ENCODE measurements at regions not wholly inside any gene's neighbourhood (a gene's known extent, or its start where the extent isn't known, plus 50 kb on each side); places are given as distances from the start of the nearest gene placed in this dataset.
"Not testable (repeated sequence)": the region's sequence is repeated elsewhere in the genome, so short reads cannot be mapped to it uniquely, and the experiment has no call there.

GRCh38 chr1:83505148-83505547, 493.8 kb downstream of the TTLL7 start:
- DNase-seq = no peak

DNA sequence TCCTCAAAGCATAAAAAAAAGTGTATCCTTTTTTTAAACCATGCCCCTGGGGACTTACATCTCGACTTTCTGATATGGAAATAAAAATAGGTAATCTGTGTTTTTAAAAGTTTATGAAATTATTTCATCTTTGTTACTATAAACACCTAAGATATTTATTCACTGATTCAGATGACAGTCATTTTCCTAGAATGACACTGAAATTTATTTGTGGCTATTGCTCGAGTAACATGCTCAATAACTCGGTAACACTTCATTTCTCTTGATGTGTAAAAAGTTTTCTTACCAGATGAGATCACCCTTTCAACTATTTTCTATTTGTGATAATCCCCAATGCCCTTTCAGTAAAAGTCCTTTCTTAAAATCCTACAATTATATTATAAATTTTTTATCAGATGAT, 495.8 kb downstream of the TTLL7 start:
- DNase-seq = no peak

DNA sequence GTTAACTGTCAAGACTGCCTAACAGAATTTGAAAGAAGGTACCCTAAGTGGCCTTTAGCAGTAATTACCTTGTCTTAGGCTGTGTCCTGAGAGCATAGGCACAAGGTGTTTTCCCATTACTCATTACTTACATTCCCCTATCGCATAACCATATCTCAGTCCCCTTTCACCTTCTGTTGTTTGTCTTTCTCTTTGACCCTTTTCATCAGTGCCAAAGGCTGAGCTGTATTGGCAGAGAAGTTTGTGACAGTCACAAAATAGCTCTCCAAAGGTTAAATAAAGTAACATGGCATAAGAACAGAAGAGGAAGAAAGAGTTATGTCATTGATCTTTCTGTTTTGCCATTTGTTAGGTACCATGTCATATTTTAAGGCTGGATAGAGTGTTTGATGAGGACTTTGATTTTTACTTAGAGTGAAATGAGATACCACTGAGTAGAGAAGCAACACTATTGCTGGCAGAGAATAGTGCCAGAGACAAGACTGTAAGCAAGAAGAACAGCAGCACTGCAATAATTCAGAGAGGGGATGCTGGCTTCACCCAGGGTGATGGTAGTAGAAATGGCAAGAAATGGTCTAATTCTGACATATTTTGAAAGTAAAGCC, 497.8 kb downstream of the TTLL7 start:
- no peak for DNase-seq

DNA sequence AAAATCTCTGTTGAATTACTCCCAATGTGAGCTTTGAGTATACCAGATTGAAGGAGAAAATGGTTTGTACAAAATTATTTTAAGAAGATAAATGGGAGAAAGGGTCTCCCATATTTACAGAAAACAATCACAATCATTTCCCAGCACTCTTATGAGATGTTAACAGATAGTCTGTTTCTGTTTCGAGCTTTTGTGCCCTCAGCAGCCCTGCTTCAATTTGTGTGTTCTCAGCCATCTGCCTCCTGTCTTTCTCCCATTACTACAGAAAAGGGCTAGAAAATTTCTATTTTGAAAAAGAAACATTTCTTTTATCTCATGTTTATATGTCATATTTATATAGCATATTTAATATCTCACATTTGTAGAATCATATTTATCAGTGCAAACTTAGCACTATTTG, 498.4 kb downstream of the TTLL7 start:
- DNase-seq = no peak

GRCh38 chr1:83499998-83500397, 498.9 kb downstream of the TTLL7 start:
- no peak for DNase-seq

DNA sequence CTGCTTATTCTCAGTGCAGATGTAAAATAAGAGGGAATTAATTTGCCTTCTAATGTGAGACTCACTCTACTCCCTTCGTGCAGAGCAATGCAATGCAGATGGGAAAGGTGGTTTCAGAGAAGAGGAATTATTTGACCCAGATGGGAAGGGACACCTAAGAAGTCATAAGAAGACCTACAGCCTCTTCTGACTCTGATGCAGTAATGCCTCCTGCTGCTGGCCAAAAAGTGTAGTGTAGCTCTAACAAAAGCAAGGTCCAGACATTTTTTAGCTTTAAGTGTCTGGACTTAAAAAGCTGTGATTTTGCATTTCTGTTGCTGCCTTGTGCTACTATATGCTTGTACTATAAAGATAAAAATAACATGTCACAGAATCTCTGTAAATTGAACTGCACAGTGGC, 501.4 kb downstream of the TTLL7 start:
- DNase-seq = no peak

DNA sequence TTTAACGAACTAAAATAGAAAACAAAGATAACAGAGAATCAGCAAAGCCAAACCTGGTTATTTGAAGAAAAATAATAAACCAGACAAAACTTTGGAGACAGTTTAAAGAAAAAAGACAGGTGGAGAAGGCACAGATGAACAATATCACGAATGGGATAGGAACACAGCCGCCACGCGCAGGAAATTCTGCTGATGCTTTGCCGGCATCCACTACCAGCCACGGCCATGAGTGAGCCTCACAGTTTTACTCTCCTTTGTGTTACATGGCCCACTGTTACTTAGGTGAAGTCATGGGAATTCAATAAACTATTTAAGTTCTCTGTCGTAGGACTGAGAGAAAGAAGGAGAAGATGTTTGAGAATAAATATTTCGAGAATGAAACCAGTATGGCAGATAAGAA, 503.4 kb downstream of the TTLL7 start:
- no peak for DNase-seq

- no peak for DNase-seq
Observed at GRCh38 chr1:83493633-83494032, 505.3 kb downstream of the TTLL7 start.

DNA sequence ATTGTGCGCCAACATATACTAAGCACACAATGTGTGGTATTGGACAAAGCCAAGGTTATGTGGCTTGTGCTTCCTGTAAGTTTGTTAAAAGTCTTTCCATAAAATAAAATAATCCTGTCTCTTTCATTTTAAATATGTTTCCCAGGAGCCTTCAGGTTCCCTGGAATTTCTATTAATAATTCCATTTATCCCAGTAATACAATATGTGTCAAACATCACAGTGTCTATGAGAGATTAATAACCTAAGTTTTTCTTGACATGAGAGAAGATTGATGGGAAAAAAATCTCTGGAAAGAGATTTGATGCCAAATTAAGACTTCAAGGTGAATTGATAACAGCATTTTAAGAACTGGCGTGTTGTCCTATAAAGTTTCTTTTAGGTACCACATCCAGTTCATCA, 507.0 kb downstream of the TTLL7 start:
- no peak for DNase-seq

GRCh38 chr1:83490988-83491387, 507.9 kb downstream of the TTLL7 start:
- DNase-seq = no peak

GRCh38 chr1:83488105-83488504, 510.8 kb downstream of the TTLL7 start:
- not testable (repeated sequence) for DNase-seq

DNA sequence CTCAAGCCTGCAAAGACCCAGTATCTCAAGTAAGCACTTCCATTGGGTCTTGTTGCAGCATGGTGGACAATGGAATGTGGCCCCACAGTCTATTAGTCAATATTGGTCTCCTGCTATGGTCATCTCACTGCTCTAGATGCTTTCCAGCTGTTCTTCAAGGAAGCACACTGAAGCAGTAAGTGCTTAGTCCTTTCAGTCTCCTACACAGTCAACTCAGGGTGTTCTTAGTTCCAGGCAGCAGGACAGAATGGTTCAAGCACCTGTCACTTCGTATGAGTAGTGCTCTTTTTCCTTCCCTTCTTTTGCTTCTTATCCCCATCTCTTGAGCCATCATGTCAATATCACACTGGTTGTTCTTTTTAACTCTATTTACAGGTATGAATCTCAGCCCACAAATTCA, 511.5 kb downstream of the TTLL7 start:
- DNase-seq = not testable (repeated sequence)

GRCh38 chr1:83485314-83486019, 513.5 kb downstream of the TTLL7 start:
- not testable (repeated sequence) for DNase-seq

GRCh38 chr1:83481284-83481683, 517.6 kb downstream of the TTLL7 start:
- DNase-seq = not testable (repeated sequence)

DNA sequence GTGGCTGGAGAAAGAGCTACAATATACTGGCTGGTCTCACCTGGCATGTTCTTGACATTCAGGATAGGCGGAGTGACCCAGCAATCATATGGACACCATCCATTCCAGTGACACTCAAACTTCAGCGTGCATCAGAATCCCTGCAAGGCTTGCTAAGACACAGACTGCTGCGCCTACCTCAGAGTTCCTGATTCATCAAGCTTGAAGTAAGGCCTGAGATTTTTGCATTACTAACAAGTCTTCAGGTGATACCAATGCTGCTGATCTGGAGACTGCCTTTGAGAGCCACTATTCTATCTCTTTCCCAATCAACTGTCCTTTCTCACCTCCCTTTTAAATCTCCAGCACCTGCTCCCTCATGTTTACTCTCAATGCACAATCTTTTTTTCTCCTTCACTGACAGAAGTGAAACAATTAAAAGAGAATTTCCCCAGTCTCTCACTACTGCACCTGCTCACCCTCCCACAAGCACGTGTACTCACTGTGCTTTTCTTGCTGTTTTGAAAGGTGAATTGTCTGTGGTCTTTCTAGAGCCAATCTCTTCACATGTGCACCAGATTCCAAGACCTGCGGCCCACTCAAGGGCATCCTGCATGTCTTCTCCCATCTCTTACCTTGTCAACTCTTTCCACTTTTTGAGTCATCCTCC, 519.2 kb downstream of the TTLL7 start:
- DNase-seq = not testable (repeated sequence)

- DNase-seq = not testable (repeated sequence)
Observed at GRCh38 chr1:83478127-83478526, 520.8 kb downstream of the TTLL7 start.

DNA sequence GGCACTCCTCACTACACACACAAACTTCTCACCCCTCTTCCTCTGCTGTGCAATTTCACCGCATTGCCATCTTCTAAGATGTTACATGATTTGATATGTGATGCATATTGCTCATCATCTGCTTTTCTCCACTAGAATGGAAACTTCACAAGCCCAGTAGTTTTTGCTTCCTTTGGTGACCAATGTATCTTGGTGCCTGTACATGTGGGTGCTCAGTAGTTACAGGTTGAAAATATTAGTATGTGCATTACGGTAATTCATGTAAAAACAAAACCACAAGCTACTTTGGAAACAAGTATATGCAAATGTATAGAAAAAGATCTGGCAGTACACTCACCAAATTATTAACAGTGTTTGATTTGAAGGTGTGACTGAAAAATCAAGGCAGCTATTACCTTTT, 522.4 kb downstream of the TTLL7 start:
- DNase-seq = not testable (repeated sequence)

GRCh38 chr1:83474946-83475345, 524.0 kb downstream of the TTLL7 start:
- not testable (repeated sequence) for DNase-seq

DNA sequence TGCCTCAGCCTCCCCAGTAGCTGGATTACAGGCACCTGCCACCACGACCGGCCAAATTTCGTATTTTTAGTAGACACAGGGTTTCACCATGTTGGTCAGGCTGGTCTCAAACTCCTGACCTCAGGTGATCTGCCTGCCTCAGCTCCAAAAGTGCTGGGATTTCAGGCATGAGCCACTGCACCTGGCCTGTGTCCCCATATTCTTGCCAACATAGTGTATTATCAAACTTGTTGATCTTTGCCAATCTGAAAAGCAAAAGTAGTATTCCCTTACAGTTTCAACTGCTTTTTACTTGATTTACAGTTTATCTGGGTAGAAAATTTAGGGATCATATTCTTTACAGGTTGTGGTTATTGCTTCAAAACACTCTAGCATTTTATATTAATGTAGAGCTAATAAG, 524.9 kb downstream of the TTLL7 start:
- DNase-seq = not testable (repeated sequence)

- DNase-seq = not testable (repeated sequence)
Observed at GRCh38 chr1:83472066-83472465, 526.9 kb downstream of the TTLL7 start.

DNA sequence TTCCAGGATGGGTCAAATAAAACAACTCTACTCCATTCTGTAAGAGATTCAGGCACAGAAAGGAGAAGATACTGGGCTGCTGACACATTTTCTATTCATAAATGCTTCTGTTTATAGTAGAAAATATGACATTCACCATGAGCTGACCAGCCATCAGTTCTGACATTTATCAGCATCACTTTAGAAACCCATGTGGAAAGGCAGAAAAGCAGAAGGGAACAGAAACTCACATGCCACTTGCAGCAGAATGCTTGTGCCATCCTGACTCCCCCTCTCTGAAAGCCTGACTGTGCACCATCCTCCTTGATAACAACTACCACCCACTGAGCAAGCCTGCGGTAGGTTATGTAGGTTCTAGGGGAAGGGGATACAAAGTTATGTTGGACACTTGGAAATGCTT, 527.7 kb downstream of the TTLL7 start:
- not testable (repeated sequence) for DNase-seq

- not testable (repeated sequence) for DNase-seq
Observed at GRCh38 chr1:83468336-83468735, 530.6 kb downstream of the TTLL7 start.

GRCh38 chr1:83457735-83458248, 541.1 kb downstream of the TTLL7 start:
- not testable (repeated sequence) for DNase-seq

- not testable (repeated sequence) for DNase-seq
Observed at GRCh38 chr1:83457281-83457680, 541.7 kb downstream of the TTLL7 start.

All from NCI-H524 treated with DMSO at 0.1 percent for 48 hours (cell line).